ENCODE measurements at regions not wholly inside any gene's neighbourhood (a gene's known extent, or its start where the extent isn't known, plus 50 kb on each side); places are given as distances from the start of the nearest gene placed in this dataset.
"Not testable (repeated sequence)": the region's sequence is repeated elsewhere in the genome, so short reads cannot be mapped to it uniquely, and the experiment has no call there.

GRCh38 chr4:27791640-27792039 lies 931.0 kb downstream of the STIM2 start:
- DNase-seq (no peak), ATAC-seq (ENCODE audit: low FRiP score) (no peak)
- Histone ChIP-seq H3K9me3 (ENCODE audit: control insufficient read depth, low read length) (no peaks in the 10 kb centered on the region), H3K4me1 (ENCODE audit: control insufficient read depth in 1 of 2, insufficient read depth in 2 of 2, low read length in 2 of 2) (no peaks in the 10 kb centered on the region), H3K27ac (ENCODE audit: low read depth in 1 of 2, low read length in 2 of 2) (no peak overlapping the region), H3K4me3 (ENCODE audit: low read length in 2 of 2) (no peak overlapping the region), H3K36me3 (ENCODE audit: control insufficient read depth in 1 of 2, insufficient read depth in 2 of 2, low read length in 1 of 2) (no peaks in the 10 kb centered on the region), H3K27me3 (ENCODE audit: control insufficient read depth in 1 of 2, insufficient read depth in 2 of 2, low read length in 1 of 2) (no peaks in the 10 kb centered on the region)
- 69 to 71% methylated on average over 4 of the region's 4 CpGs for WGBS, 2 donors
- intact Hi-C loops (cut with DNase I), result no loop called here

DNA sequence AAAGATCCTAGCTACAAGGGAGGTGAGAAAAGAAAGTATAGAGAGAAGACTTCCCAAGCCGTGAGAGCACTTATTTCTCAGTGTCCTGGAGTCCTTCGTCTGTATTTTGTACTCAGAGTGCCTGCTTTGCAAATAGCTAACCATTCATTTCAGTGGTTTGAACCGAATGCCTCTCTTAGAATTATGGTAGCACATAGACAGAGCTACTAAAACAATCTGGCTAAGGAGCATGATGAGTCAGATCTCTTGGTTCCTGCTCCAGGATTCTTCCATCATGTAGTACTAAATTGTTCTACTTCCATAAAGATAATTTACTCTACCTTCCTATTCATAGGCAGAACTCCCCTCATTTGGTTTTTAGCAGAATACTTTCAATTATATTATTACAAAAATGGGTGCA lies 946.6 kb downstream of the STIM2 start:
- intact Hi-C loops (cut with DNase I), result no loop called here
- Histone ChIP-seq H3K27ac (ENCODE audit: low read depth in 1 of 2, low read length in 2 of 2) (no peak overlapping the region), H3K4me3 (ENCODE audit: low read length in 2 of 2) (no peak overlapping the region), H3K9me3 (ENCODE audit: control insufficient read depth, low read length) (no peaks in the 10 kb centered on the region), H3K36me3 (ENCODE audit: control insufficient read depth in 1 of 2, insufficient read depth in 2 of 2, low read length in 1 of 2) (no peaks in the 10 kb centered on the region), H3K27me3 (ENCODE audit: control insufficient read depth in 1 of 2, insufficient read depth in 2 of 2, low read length in 1 of 2) (no peaks in the 10 kb centered on the region), H3K4me1 (ENCODE audit: control insufficient read depth in 1 of 2, insufficient read depth in 2 of 2, low read length in 2 of 2) (no peaks in the 10 kb centered on the region)
- ATAC-seq (ENCODE audit: low FRiP score) (no peak), DNase-seq (no peak)
- WGBS, 2 donors, result 56 to 62% methylated on average over 3 of the region's 3 CpGs

DNA sequence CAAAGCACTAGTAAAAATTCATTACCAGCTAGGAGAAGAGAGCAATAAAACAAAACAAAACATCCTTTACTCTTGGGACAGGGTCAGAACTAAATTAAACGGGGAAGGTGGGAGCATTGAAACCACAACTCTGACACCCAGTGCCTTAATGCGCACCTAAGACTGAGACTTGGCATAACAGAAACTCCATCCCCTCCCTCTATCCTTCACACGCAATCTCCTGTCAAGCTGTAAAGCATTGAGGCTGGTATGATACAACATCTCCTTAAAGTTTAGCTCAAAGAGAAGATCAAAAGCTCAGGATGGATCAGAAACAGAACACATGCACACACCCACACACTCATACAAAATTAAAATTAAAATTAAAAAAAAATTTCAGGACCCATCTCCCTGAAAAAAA lies 951.3 kb downstream of the STIM2 start:
- intact Hi-C loops (cut with DNase I), result no loop called here
- no peak for ATAC-seq (ENCODE audit: low FRiP score)

GRCh38 chr4:27813226-27813625 lies 952.6 kb downstream of the STIM2 start:
- DNase-seq; H3K4me3 ChIP-seq (ENCODE audit: low read length in 2 of 2); H3K9me3 ChIP-seq (ENCODE audit: control insufficient read depth, low read length); H3K4me1 ChIP-seq (ENCODE audit: control insufficient read depth in 1 of 2, insufficient read depth in 2 of 2, low read length in 2 of 2); intact Hi-C loops (cut with DNase I); H3K36me3 ChIP-seq (ENCODE audit: control insufficient read depth in 1 of 2, insufficient read depth in 2 of 2, low read length in 1 of 2); ATAC-seq (ENCODE audit: low FRiP score); H3K27me3 ChIP-seq (ENCODE audit: control insufficient read depth in 1 of 2, insufficient read depth in 2 of 2, low read length in 1 of 2); H3K27ac ChIP-seq (ENCODE audit: low read depth in 1 of 2, low read length in 2 of 2): not testable (repeated sequence)
- WGBS, 2 donors, result 4 to 7% methylated on average over 6 of the region's 6 CpGs

More for the DNA sequence above, 951.3 kb downstream of the STIM2 start:
- H3K36me3 ChIP-seq (ENCODE audit: control insufficient read depth in 1 of 2, insufficient read depth in 2 of 2, low read length in 1 of 2), result no peaks in the 10 kb centered on the region
- H3K27me3 ChIP-seq (ENCODE audit: control insufficient read depth in 1 of 2, insufficient read depth in 2 of 2, low read length in 1 of 2), result no peaks in the 10 kb centered on the region
- no peak overlapping the region for H3K4me3 ChIP-seq (ENCODE audit: low read length in 2 of 2)
- H3K27ac ChIP-seq (ENCODE audit: low read depth in 1 of 2, low read length in 2 of 2), result no peak overlapping the region
- H3K4me1 ChIP-seq (ENCODE audit: control insufficient read depth in 1 of 2, insufficient read depth in 2 of 2, low read length in 2 of 2), result no peaks in the 10 kb centered on the region
- 77 to 80% methylated on average over 3 of the region's 3 CpGs for WGBS, 2 donors
- H3K9me3 ChIP-seq (ENCODE audit: control insufficient read depth, low read length), result no peaks in the 10 kb centered on the region
- DNase-seq, result no peak

- H3K4me1 ChIP-seq (ENCODE audit: control insufficient read depth in 1 of 2, insufficient read depth in 2 of 2, low read length in 2 of 2); H3K27me3 ChIP-seq (ENCODE audit: control insufficient read depth in 1 of 2, insufficient read depth in 2 of 2, low read length in 1 of 2); H3K4me3 ChIP-seq (ENCODE audit: low read length in 2 of 2); H3K9me3 ChIP-seq (ENCODE audit: control insufficient read depth, low read length); H3K36me3 ChIP-seq (ENCODE audit: control insufficient read depth in 1 of 2, insufficient read depth in 2 of 2, low read length in 1 of 2); intact Hi-C loops (cut with DNase I); DNase-seq; H3K27ac ChIP-seq (ENCODE audit: low read depth in 1 of 2, low read length in 2 of 2); ATAC-seq (ENCODE audit: low FRiP score): not testable (repeated sequence)
- WGBS, 2 donors, result 77 to 81% methylated on average over 18 of the region's 18 CpGs
Measured at GRCh38 chr4:27813699-27814425, 953.2 kb downstream of the STIM2 start.

DNA sequence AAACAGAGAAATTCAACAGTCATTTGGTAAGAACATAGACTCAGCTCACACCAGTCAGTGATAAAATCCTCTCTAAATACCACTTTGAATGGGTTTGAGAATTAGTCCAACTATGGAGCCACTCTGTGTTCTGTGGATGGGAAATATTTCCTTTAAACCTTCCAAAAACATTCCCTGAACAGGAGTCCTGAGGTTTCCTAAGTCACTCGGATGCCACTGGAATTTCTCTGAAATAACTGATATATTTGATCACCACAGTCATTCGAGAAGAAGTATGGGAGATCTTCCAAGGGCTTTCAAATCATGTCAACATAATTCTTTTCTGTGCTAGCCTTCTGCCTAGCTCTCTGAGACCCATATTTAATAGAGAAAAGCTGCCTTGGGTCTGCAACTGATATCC lies 958.6 kb downstream of the STIM2 start:
- no peak for DNase-seq
- WGBS, 2 donors, result 23 to 37% methylated on average over 2 of the region's 2 CpGs
- H3K9me3 ChIP-seq (ENCODE audit: control insufficient read depth, low read length), result peaks cover 1% of the 10 kb centered on the region
- H3K4me3 ChIP-seq (ENCODE audit: low read length in 2 of 2), result no peak overlapping the region
- H3K27me3 ChIP-seq (ENCODE audit: control insufficient read depth in 1 of 2, insufficient read depth in 2 of 2, low read length in 1 of 2), result no peaks in the 10 kb centered on the region
- ATAC-seq (ENCODE audit: low FRiP score), result no peak
- intact Hi-C loops (cut with DNase I), result no loop called here
- no peak overlapping the region for H3K27ac ChIP-seq (ENCODE audit: low read depth in 1 of 2, low read length in 2 of 2)
- H3K36me3 ChIP-seq (ENCODE audit: control insufficient read depth in 1 of 2, insufficient read depth in 2 of 2, low read length in 1 of 2), result no peaks in the 10 kb centered on the region
- no peaks in the 10 kb centered on the region for H3K4me1 ChIP-seq (ENCODE audit: control insufficient read depth in 1 of 2, insufficient read depth in 2 of 2, low read length in 2 of 2)

- DNase-seq, result no peak
- 58 to 69% methylated on average over 1 of the region's 1 CpG for WGBS, 2 donors
Measured at GRCh38 chr4:27828843-27829242, 968.2 kb downstream of the STIM2 start.

DNA sequence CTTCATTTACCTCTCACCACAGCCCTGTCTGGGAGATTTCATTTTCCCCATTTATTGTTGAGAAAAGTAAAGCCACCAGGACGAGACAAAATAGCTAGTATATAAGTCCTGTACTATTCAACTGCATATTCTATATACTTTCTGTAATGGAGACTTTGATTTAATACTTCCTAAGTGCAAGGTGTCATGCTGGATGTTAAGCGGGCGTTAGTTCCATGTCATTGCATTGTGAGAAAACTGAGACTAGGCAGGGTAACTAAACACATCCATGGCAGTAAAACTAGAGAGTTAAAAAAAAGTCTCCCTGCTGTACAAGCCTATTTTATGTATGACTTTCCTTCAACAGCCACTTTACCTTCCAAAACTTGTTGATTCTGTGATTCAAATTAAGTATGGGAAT lies 969.6 kb downstream of the STIM2 start:
- WGBS, 2 donors, result 33 to 39% methylated on average over 3 of the region's 3 CpGs
- DNase-seq (no peak), ATAC-seq (ENCODE audit: low FRiP score) (no peak)
- Histone ChIP-seq H3K9me3 (ENCODE audit: control insufficient read depth, low read length) (no peaks in the 10 kb centered on the region), H3K36me3 (ENCODE audit: control insufficient read depth in 1 of 2, insufficient read depth in 2 of 2, low read length in 1 of 2) (no peaks in the 10 kb centered on the region), H3K4me3 (ENCODE audit: low read length in 2 of 2) (no peak overlapping the region), H3K27ac (ENCODE audit: low read depth in 1 of 2, low read length in 2 of 2) (no peak overlapping the region), H3K27me3 (ENCODE audit: control insufficient read depth in 1 of 2, insufficient read depth in 2 of 2, low read length in 1 of 2) (no peaks in the 10 kb centered on the region), H3K4me1 (ENCODE audit: control insufficient read depth in 1 of 2, insufficient read depth in 2 of 2, low read length in 2 of 2) (no peaks in the 10 kb centered on the region)
- intact Hi-C loops (cut with DNase I), result no loop called here

More at GRCh38 chr4:27828843-27829242, 968.2 kb downstream of the STIM2 start:
- Histone ChIP-seq H3K4me3 (ENCODE audit: low read length in 2 of 2) (no peak overlapping the region), H3K27ac (ENCODE audit: low read depth in 1 of 2, low read length in 2 of 2) (no peak overlapping the region), H3K36me3 (ENCODE audit: control insufficient read depth in 1 of 2, insufficient read depth in 2 of 2, low read length in 1 of 2) (no peaks in the 10 kb centered on the region), H3K4me1 (ENCODE audit: control insufficient read depth in 1 of 2, insufficient read depth in 2 of 2, low read length in 2 of 2) (no peaks in the 10 kb centered on the region), H3K27me3 (ENCODE audit: control insufficient read depth in 1 of 2, insufficient read depth in 2 of 2, low read length in 1 of 2) (no peaks in the 10 kb centered on the region), H3K9me3 (ENCODE audit: control insufficient read depth, low read length) (no peaks in the 10 kb centered on the region)
- intact Hi-C loops (cut with DNase I), result no loop called here
- ATAC-seq (ENCODE audit: low FRiP score), result no peak

GRCh38 chr4:27835851-27836250 lies 975.2 kb downstream of the STIM2 start:
- ATAC-seq (ENCODE audit: low FRiP score) (no peak), DNase-seq (no peak)
- H3K36me3 ChIP-seq (ENCODE audit: control insufficient read depth in 1 of 2, insufficient read depth in 2 of 2, low read length in 1 of 2), result no peaks in the 10 kb centered on the region
- no peak overlapping the region for H3K4me3 ChIP-seq (ENCODE audit: low read length in 2 of 2)
- no peaks in the 10 kb centered on the region for H3K9me3 ChIP-seq (ENCODE audit: control insufficient read depth, low read length)
- 68 to 77% methylated on average over 1 of the region's 1 CpG for WGBS, 2 donors
- no peak overlapping the region for H3K27ac ChIP-seq (ENCODE audit: low read depth in 1 of 2, low read length in 2 of 2)
- H3K27me3 ChIP-seq (ENCODE audit: control insufficient read depth in 1 of 2, insufficient read depth in 2 of 2, low read length in 1 of 2), result no peaks in the 10 kb centered on the region
- intact Hi-C loops (cut with DNase I), result no loop called here
- H3K4me1 ChIP-seq (ENCODE audit: control insufficient read depth in 1 of 2, insufficient read depth in 2 of 2, low read length in 2 of 2), result no peaks in the 10 kb centered on the region
